Loucy (cell line): ENCODE measurements at regions not wholly inside any gene's neighbourhood (a gene's known extent, or its start where the extent isn't known, plus 50 kb on each side); places are given as distances from the start of the nearest gene placed in this dataset.

Experiments
- H2AFZ ChIP-seq: fragments of 200-600 bp; sonication (generic); 2 replicates; pipeline ENCODE4 v1.6.0; 2016; ENCODE audit warnings: antibody characterized with exemption, mild to moderate bottlenecking, low read length, moderate library complexity
- H3F3A ChIP-seq: fragments of 200-600 bp; 2 replicates; pipeline ENCODE4 v1.6.0; 2016; ENCODE audit warnings: antibody characterized with exemption, low read depth, mild to moderate bottlenecking
- H3K27me3 ChIP-seq: fragments of 200-600 bp; sonication (generic); 2 replicates; pipeline ENCODE4 v1.6.1; 2014; ENCODE audit warnings: low read length, mild to moderate bottlenecking; ENCODE audit not compliant: insufficient read depth, poor library complexity, severe bottlenecking
- H3K36me3 ChIP-seq: fragments of 200-600 bp; sonication (generic); 2 replicates; pipeline ENCODE4 v1.6.1; 2016; ENCODE audit warnings: low read length; ENCODE audit not compliant: insufficient read depth
- H3K4me1 ChIP-seq: fragments of 200-600 bp; sonication (generic); 2 replicates; pipeline ENCODE4 v1.5.1; 2014; ENCODE audit warnings: low read length, mild to moderate bottlenecking; ENCODE audit not compliant: insufficient read depth, poor library complexity, severe bottlenecking
- H3K4me2 ChIP-seq: fragments of 200-600 bp; sonication (generic); 2 replicates; pipeline ENCODE4 v1.6.0; 2014; ENCODE audit warnings: antibody characterized with exemption, low read length, low read depth, mild to moderate bottlenecking; ENCODE audit not compliant: poor library complexity, severe bottlenecking
- H3K4me3 ChIP-seq: fragments of 200-600 bp; sonication (generic); 2 replicates; pipeline ENCODE4 v1.5.1; 2014; ENCODE audit warnings: low read length, mild to moderate bottlenecking, mixed read lengths; ENCODE audit not compliant: poor library complexity, severe bottlenecking
- H3K79me2 ChIP-seq: fragments of 200-600 bp; sonication (generic); 2 replicates; pipeline ENCODE4 v1.6.1; 2014; ENCODE audit warnings: low read length; ENCODE audit not compliant: insufficient read depth
- H3K9ac ChIP-seq: fragments of 200-600 bp; sonication (generic); 2 replicates; pipeline ENCODE4 v1.6.0; 2014; ENCODE audit warnings: mild to moderate bottlenecking, low read depth, low read length, moderate library complexity; ENCODE audit not compliant: poor library complexity, severe bottlenecking
- H3K9me2 ChIP-seq: fragments of 200-600 bp; sonication (generic); replicated peaks from 2 replicates; pipeline ENCODE4 v1.6.1; 2016; ENCODE audit warnings: low read depth, low read length, mixed read lengths
- H3K9me3 ChIP-seq: fragments of 200-600 bp; sonication (generic); 2 replicates; pipeline ENCODE4 v1.6.1; 2014; ENCODE audit warnings: mild to moderate bottlenecking, antibody characterized with exemption, low read length, low read depth; ENCODE audit not compliant: insufficient read depth
- H4K20me1 ChIP-seq: fragments of 200-600 bp; sonication (generic); 2 replicates; pipeline ENCODE4 v1.6.0; 2014; ENCODE audit warnings: antibody characterized with exemption, low read length, mild to moderate bottlenecking; ENCODE audit not compliant: insufficient read depth, poor library complexity, severe bottlenecking
- EZH2phosphoT487 ChIP-seq: fragments of 200-600 bp; IDR thresholded peaks from 2 replicates; pipeline ENCODE4 v1.6.1; 2018; ENCODE audit warnings: antibody characterized with exemption, mild to moderate bottlenecking, moderate library complexity, borderline replicate concordance
- TF ChIP-seq, protein P1 (sequence below): fragments of 200-600 bp; sonication (generic); conservative IDR thresholded peaks from 2 replicates; pipeline ENCODE4 v1.5.1; 2014; ENCODE audit warnings: mild to moderate bottlenecking, antibody characterized with exemption, low read length

DNA sequence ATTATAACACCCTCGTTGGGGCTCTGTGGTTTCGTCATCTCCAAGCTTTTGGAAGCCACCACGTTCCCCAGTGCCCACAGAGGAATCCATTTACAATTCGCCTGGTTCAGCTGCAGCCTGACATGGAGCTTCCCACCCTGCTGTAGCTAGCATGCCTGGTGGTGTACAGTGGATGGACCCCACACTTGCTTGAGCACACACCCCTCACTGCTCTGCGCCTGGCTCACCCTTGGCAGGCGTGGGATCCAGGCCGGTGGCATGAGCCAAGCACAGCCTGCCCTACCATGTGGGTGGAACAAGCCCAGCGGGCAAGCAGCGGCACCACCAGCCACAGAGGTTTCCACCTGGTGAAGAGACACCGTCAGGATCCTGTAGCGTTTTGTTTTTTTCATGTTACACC, 1045.7 kb upstream of the CDH9 start:
- Histone ChIP-seq H3K4me3 (no peak overlapping the region), H3K79me2 (no peaks in the 10 kb centered on the region), H3F3A (no peaks in the 10 kb centered on the region), H3K9ac (no peak overlapping the region), H4K20me1 (no peaks in the 10 kb centered on the region), H3K4me1 (no peaks in the 10 kb centered on the region), H3K36me3 (no peaks in the 10 kb centered on the region), H2AFZ (no peak overlapping the region; the same call in 1 of the 2 replicates), H3K4me2 (no peak overlapping the region), H3K27me3 (no peaks in the 10 kb centered on the region), H3K9me3 (no peaks in the 10 kb centered on the region), H3K9me2 (no peaks in the 10 kb centered on the region)
- TF ChIP-seq, protein P1, sequence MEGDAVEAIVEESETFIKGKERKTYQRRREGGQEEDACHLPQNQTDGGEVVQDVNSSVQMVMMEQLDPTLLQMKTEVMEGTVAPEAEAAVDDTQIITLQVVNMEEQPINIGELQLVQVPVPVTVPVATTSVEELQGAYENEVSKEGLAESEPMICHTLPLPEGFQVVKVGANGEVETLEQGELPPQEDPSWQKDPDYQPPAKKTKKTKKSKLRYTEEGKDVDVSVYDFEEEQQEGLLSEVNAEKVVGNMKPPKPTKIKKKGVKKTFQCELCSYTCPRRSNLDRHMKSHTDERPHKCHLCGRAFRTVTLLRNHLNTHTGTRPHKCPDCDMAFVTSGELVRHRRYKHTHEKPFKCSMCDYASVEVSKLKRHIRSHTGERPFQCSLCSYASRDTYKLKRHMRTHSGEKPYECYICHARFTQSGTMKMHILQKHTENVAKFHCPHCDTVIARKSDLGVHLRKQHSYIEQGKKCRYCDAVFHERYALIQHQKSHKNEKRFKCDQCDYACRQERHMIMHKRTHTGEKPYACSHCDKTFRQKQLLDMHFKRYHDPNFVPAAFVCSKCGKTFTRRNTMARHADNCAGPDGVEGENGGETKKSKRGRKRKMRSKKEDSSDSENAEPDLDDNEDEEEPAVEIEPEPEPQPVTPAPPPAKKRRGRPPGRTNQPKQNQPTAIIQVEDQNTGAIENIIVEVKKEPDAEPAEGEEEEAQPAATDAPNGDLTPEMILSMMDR, result no peak
- no peak for TF ChIP-seq EZH2phosphoT487

DNA sequence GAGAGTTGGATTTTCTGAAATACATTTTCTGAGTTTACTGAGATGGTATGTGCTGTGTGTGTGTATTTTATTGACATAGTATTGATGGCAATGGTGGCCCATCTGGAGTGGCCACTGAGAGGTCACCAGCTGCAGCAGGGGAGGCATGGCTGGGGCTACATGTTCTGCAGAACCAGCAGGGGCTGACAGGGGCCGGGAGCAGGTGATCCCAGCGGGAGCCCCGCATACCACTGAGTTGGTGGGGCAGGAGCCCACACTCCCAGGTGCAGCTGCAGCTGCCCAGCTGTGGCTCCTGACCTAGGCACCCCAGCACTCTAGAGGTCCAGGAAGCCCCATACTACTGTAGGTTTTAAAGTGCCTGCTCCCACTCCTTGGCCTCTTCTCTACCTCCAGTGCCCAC, 1044.2 kb upstream of the CDH9 start:
- H3K9me2 ChIP-seq, result no peaks in the 10 kb centered on the region
- no peak overlapping the region for H3K4me2 ChIP-seq
- H3K79me2 ChIP-seq, result no peaks in the 10 kb centered on the region
- no peaks in the 10 kb centered on the region for H3K36me3 ChIP-seq
- H3K9ac ChIP-seq, result no peak overlapping the region
- no peaks in the 10 kb centered on the region for H4K20me1 ChIP-seq
- no peaks in the 10 kb centered on the region for H3K4me1 ChIP-seq
- no peak for TF ChIP-seq EZH2phosphoT487
- TF ChIP-seq, protein P1, result no peak
- no peaks in the 10 kb centered on the region for H3F3A ChIP-seq
- H3K4me3 ChIP-seq, result no peak overlapping the region
- H3K9me3 ChIP-seq, result no peaks in the 10 kb centered on the region
- H3K27me3 ChIP-seq, result no peaks in the 10 kb centered on the region
- H2AFZ ChIP-seq, result no peak overlapping the region

DNA sequence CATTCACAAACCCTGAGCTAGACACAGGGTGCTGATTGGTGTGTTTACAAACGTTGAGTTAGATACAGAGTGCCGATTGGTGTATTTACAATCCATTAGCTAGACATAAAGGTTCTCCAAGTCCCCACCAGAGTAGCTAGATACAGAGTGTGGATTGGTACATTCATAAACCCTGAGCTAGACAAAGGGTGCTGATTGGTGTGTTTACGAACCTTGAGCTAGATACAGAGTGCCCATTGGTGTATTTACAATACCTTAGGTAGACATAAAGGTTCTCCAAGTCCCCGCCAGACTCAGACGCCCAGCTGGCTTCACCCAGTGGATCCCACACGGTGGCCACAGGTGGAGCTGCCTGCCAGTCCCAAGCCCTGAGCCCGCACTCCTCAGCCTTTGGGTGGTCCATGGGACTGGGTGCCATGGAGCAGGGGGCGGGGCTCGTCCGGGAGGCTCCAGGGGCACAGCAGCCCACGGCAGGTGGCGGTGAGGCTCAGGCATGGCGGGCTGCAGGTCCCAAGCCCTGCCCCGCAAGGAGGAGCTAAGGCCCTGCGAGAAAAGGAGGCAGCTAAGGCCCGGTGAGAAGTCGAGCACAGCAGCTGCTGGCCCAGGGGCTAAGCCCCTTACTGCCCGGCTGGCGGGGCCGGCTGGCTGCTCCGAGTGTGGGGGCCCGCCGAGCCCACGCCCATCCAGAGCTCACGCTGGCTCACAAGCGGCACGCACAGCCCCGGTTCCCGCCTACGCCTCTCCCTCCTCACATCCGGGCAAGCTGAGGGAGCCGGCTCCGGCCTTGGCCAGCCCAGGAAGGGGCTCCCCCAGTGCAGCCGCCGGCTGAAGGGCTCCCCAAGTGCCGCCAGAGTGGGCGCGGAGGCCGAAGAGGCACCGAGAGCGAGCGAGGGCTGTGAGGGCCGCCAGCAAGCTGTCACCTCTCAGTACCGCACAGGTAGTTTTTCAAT, 1039.2 kb upstream of the CDH9 start:
- H3K4me2 ChIP-seq, result no peak overlapping the region
- H3K36me3 ChIP-seq, result no peaks in the 10 kb centered on the region
- no peaks in the 10 kb centered on the region for H3K79me2 ChIP-seq
- no peak overlapping the region for H2AFZ ChIP-seq
- H4K20me1 ChIP-seq, result no peaks in the 10 kb centered on the region
- no peaks in the 10 kb centered on the region for H3K9me2 ChIP-seq
- no peak for TF ChIP-seq EZH2phosphoT487
- TF ChIP-seq, protein P1, result no peak
- H3K9ac ChIP-seq, result no peak overlapping the region
- H3K27me3 ChIP-seq, result no peaks in the 10 kb centered on the region
- H3F3A ChIP-seq, result no peaks in the 10 kb centered on the region
- no peaks in the 10 kb centered on the region for H3K9me3 ChIP-seq
- H3K4me3 ChIP-seq, result no peak overlapping the region
- H3K4me1 ChIP-seq, result no peaks in the 10 kb centered on the region
